HG03095 (cell line): ENCODE measurements at regions not wholly inside any gene's neighbourhood (a gene's known extent, or its start where the extent isn't known, plus 50 kb on each side); places are given as distances from the start of the nearest gene placed in this dataset.

Source experiments
- ATAC-seq: cut with Tn5 transposase; IDR thresholded peaks from one replicate; pipeline ENCODE4 v1.9.1; 2021; ENCODE audit warnings: moderate library complexity; ENCODE audit not compliant: unreplicated experiment

DNA sequence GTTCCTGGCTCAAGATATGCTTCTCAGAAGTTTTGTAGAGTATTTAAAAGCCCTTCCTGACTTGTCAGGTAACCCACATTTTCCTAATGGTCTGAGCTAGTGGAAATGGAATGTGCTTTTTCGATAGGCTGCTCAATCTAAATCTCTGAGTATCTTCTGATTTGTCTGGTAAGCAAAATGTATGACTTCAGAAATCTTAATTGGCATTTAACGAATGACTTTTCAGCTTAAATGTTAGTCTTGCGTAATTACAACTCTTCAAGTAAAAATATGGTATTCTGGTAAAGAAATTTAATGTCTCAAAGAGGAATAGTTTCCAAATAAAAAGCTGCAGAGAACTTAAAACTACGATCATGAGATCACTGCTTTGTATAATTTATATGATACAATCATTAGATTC is 379.1 kb downstream of the ANKRD50 start:
- ATAC-seq, result no peak

DNA sequence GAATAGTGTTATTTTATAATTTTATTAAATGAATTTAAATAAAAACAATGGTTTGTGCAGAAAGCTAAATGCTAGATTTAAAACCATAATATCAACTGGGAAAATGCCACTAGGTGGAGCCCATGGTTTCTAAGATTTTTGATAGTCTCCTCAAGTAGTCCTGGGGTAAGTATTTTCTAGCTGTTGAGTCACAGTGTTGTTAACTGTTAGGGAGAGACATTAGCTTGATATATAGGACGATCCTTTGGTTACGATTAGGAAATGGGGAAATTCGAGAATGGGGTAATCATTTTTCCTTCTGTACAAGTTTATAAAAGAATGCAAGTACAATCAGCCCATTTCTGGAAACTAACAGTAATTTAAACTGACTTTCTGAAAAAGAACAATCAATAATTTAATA is 378.4 kb downstream of the ANKRD50 start:
- no peak for ATAC-seq

DNA sequence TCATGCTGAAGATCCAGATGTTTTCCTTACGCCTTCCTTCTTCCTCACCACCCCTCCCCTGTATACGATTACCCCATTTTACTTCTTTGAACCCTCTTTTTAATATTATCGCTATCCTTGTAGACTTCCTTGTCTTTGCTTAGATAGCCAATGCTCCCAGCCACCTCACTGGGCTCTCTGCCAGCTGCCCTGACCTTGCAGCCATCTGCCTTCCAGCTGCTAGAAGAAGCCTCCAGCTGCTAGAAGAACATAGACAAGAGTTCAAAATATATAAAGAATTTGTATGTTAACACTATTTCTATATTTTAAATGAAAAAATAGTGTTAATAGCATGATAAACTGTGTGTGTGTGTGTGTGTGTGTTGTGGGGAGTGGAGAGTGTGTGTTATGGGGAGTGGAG is 374.7 kb downstream of the ANKRD50 start:
- no peak for ATAC-seq

DNA sequence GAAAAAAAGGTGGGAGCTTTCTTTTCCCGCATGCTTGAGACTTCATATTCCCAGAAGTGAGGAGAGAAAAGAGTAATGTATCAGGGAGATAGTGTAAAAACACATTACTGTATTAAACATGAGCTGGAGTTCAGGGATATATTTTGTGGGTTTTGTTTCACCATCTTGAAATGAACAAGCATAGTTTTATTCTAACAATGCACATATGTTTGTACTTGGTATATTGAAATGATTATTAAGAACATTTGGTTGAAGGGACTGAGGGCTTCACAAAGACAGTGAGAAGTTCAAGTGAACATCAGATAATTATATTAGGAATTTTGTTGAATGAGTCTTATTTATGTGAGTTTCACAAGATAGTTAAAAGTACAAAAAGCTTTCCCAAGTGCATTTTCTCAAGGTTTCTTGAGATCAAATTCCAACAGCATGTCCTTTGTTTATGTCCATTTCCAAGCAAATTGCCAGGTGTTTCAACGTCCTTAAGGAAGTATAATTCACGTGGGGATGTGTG is 368.8 kb downstream of the ANKRD50 start:
- no peak for ATAC-seq

DNA sequence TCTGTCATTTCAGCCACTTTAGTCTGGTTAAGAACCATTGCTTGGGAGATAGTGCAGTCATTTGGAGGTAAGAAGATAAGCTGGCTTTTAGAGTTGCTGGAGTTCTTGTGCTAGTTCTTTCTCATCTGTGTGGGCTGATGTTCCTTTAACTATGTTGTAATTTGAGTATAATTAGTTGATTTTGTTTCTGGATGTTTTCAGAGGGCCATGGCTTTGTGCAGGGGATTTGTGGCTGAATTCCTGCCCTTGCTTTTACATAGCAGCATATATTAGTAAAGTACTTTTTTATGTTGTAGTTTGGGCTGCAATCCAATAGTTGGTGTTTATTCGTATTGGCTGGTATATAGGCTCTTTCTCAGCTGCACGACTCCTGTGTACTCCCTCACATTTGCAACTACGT is 339.6 kb downstream of the ANKRD50 start:
- ATAC-seq, result no peak

DNA sequence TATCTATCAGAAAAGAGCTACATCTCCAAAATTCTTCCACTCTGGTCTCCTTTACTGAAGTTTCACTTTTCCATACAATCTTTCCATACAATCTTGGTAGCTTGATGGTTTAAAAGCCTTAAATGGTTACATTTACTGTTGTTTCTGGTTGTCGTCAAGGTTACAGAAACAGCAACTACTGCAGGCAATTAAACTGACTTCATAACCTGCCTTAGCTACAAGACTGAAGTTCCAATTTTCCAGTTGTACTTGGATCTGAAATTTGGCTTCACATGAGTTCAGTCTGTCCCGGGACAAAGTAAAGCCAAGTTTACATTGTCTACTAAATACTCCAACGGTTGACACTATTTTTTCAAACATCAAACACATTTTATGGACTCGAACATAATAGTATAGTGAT is 326.4 kb downstream of the ANKRD50 start:
- no peak for ATAC-seq

DNA sequence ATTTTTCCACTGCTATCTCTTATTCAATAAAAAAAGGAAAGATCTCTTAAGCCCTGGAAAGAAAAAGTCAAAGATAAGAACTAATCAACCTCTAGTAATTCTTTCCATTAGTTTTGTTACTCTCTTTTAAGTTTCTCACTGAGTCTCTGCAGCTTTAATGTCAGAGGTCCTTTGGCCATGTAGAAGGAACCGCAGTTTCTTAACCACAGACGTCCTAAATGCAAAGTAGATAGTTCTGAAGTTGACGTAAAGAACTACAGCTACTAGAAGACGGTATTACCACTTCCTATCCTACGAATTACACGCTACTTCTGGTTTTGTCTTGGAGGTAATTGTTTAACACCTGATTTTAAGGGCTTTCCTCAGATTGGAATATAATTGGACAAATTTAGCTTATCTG is 325.9 kb downstream of the ANKRD50 start:
- ATAC-seq, result no peak

DNA sequence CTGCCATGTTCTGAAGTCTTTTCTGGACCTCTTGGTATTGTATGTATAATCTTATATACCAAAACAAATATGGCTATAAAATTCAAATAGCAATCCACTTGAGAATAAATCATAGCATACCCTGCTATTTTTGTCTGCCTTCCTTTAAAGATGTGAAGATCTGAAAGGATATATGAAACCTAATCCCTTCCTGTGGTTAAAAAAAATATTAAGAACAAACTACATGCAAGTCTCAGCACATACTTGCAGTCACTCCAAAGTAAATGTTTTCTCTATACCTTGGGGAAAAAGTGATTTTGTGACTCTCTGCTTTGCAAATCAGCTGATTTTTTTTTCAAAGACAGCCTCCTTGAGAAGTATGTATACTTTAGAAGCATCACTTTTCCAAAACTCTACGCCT is 322.9 kb downstream of the ANKRD50 start:
- no peak for ATAC-seq

DNA sequence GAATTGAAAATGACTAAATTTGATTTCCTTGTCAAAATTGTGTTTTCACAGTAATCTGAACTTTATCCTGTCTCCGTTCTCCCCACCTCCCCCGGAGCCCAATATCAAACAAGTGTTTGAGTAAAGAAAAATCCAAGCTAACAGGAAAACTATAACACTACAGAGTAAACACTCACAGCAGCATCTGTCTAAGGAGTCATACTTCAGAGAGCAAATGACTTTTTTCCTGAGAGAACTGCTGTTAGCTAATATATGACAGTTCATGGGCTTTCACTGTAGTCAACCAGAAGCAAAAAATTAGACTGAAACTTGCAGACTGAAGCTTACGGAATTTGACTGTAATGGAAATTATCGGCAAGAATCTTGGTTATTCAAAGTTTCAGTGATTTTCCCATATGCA is 321.7 kb downstream of the ANKRD50 start:
- no peak for ATAC-seq

DNA sequence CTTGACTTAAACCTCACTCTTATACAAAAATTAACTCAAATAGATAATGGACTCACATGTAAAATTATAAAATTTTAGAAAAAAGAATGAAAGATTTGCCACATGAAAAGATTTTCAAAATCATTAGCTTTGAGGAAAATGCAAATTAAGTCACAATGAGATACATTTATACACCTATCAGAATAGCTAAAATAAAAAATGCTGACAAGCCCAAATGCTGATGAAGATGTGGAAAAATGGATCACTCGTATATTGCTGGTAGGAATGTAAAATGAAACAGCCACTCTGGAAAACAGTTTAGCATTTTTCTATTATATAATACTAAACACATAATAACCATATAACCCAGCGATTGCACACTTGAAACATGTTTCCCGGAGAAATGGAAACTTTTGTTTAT is 316.2 kb downstream of the ANKRD50 start:
- no peak for ATAC-seq

DNA sequence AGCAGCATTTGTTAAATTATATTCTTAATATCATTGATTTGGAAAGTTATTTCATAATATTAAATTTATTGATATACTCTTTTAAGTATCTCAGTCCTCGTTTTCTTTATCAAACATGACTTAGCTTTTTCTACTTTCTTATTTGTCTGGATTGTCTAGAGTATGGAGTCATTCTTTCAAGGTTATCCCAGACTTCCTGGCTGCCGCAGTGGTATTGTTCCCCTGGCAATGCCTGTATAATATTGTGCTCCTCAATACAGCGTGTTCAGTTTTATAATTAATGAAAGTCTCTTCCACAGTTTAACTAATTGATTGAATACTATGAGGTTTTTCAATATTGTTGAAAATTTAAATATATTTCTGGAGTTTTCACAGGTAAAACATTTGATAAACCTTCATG is 310.9 kb downstream of the ANKRD50 start:
- no peak for ATAC-seq

DNA sequence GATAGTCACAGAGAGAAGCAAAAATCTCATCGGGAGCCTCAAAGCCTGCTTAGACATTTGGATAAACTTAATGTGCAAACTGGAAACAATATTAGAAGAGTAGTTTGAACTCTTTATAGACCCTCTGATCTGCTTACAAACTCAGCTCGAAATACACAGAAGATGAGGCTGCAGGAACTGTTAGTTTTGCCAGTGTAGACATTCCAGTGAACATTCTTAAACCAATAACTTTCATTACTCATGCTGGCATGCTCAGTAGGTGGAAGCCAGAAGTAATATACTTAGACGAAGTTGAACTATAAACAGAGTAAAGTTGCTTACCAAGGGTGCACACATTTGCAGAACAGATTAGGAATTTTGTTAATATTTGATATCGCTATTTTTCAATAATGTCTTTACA is 303.5 kb downstream of the ANKRD50 start:
- no peak for ATAC-seq

DNA sequence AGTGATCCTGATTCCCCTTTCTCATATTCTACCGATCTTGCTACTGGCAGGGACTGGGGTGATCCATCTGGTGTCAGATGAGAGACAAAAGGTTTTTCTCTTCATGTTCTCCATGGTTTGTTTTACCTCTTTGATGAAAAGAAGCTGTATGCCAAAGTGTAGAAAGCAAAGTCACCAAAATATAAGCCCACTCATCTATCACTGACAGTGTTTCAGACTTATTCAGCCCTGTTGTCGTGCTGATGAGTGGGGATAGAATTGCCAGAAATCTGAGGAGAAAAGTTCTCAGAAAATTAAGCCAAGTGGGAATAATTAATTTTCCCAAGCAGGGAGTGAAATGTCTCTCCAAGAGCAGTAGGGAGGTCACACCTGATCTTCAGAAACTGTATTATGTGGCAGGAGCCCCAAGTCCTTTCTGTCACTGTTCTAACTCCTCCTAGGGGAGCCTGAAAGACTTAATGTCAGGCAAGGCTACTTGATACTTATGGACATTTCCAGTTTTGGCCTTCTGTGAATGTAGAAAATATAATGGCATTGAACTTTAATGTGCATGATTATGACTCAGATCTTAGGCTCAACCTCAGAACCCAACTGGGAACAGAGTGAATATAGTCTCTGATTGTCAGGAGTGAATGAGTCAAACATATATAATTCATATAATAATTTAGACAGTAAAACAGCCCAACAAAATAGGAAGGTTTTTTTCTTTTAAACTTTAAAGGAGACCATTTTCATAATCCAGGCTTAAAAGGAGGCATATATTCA is 298.1 kb downstream of the ANKRD50 start:
- no peak for ATAC-seq

DNA sequence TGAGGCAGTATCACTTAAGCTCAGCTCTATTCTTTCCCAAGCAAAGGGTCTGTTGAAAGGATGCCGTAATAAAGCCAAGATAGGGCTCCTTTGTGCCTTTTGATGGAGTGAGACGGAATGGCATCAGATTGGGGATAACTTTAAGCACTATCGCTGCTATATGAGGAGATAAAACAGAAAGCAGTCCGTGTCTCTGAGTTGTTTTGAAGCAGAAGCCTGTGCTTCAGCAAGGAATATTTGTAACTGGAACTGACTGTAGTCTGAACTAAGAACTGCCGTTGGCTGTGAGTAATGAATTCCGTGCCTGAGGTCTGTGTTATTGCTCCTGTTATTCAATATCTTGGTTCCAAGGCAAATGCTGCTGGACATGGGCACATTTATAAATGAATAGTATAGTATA is 297.4 kb downstream of the ANKRD50 start:
- ATAC-seq, result no peak

DNA sequence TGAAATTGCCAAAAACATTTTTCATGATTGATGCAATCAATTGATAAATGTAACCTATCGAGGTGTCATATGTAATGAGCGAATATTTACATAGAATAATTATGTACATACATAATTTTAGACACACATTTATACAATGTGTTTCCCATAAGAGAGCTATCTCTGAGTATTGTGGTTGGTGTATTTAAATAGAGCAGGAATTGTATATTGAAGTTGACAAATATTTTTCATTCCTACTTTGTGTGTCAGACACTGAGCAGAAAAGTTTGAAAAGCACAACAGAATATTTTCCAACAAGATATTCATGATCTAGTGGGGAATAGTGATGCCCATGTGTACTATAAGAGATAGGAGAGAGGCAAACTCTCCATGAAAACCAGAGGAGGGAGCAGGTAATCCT is 295.2 kb downstream of the ANKRD50 start:
- no peak for ATAC-seq

DNA sequence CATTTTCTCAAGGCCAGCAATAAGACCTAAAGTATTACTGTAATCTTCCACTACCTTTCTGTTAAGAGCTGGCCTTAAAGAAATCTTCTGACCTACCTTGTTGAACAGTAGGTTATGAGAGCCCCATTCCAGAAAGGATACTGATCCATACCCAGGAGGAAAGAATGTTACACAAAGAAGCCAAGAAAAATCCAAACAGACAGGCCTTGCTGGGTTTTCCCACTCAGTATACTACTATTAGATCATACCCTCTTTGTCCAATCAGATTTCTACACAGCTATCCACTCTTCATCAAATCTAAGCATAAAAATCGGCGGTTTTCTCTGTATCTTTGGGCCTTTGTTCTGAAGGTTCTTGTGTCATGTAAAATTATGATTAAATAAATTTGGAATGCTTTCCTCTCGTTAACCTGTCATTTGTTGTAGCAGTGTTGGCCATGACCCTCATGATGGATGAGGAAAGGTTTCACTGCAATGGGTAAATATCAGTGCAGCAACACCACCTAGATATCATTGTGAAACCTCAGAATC is 292.3 kb downstream of the ANKRD50 start:
- no peak for ATAC-seq

DNA sequence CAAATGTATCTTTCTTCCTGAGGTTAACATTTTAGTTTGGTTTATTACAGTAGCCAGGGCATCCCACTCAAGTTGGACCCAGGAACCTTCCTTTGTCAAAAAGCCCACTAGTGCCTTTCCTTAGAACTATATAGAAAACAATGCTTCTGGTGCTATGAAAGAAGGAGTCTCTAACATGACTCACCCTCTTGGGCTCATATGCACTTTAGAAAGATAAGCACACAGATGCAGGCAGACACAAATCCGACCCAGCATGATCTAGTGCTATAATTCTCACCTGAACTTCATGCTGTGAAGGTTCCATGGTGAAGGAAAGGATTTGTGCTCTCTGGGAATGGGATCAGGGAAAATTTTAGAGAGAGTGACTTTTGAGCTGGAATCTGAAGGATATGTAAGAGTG is 289.4 kb downstream of the ANKRD50 start:
- ATAC-seq, result no peak

DNA sequence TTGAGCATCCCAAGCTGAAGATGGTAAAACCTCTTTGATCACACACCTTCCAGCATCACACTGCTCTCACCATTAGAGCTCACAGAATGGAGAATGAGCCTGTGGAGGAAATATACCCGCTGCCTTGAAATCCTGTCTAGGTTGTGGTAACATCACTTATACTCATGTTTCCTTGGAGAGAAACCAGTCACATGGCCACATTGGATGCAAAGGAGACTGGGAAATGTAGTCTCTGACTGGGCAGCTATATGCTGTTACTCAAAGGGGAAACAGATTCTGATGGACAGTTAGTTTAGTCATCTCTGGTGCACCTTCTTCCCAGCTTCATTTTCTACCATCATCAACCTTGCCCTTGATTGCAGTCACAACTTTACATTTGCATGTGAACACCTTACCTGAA is 286.3 kb downstream of the ANKRD50 start:
- no peak for ATAC-seq

DNA sequence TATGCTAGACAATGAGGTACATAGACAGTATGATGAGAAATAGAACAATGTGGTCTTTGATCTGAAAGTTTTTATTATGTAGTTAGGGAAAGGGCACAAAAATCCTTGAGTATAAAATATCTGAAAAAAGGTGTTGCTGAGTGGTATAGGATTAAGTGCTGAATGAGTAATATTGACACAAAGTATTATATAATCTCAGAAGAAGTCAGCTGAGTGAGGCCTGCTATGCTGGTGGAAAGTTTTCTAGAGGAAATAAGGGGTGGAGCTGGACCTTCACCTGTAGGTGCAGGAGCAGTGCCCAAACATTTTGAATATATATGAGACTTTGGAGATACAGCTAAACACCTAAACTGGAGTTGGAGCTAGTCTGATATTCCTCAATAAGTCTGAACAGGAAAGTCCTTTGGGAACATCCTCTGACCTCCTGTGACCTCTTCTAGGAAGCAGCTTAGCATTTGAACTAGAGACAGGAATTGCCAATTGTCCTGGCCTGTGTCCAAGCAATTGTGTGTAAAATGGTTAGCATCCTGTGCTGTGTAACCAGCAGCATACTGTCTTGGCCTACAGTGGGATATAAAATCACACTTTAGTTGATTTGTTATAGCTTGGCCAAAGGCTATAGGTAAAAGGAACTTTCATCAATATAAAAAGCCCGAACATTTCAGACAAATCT is 285.3 kb downstream of the ANKRD50 start:
- ATAC-seq, result no peak

DNA sequence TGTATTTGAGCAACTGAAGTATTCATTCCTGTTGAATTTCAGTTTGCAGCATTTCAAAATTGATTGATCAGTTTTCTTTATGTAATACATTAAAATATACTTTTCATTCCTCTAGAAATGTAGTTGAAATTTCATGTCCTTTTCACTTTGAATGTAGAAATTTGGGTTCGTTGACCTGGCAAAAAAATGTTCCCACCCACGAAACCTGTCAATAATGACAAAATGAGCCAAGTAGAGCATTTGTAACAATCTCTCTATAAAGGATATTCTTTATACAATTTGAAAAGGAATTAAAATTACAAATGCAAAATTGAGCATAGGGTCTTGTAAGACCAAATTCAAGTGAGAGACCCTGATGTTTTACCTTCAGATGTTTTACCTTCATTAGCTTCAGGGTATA is 283.9 kb downstream of the ANKRD50 start:
- no peak for ATAC-seq

DNA sequence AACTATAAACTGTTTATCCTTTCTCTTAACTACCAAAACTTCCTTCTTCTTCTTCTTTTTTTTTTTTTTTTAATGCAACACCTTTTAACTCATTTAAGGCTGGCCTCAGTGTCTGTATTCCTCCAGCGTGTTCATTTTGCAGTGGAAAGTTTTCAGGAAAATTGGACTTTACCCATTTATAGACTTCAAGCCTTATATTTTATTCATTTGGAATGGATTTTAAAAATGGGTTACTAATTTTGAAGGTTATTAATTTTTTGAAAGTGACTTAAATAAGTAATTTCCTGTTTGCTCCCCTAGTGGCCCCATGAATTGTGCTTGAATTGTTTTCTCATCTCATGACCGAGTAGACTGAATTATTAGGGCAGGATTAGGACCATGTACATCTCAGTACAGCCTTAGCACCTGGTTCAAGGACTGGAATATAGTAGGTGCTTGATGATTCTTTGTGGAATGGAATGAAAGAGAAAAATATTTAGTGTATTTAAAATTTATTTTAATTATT is 282.7 kb downstream of the ANKRD50 start:
- ATAC-seq, result no peak

DNA sequence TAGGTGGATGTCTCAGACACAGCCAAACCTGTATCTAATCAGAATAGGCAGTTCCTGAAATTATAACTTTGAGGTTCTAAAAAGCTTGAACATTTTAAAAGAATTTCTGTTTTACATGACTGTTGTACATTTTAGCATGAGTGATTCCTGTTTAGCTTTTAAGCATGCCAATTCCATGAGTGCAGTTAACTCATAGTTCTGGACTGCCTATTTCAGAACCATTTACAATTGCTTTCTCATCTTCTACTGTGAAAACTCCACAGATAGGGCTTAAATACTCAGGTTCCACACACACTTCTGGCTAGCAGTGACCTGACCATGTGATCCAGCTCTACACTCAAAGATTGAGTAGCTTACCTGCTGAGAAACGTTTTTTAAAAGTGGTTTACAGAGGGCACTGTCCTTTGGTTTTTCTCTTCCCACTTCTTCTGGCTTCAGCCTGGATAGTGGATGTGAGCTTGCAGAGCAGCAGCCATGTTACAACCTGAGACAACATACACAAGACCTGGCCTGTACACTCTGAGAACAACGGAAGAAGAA is 280.8 kb downstream of the ANKRD50 start:
- ATAC-seq, result no peak
